Stomach (tissue), 8 donors: ENCODE measurements at regions not wholly inside any gene's neighbourhood (a gene's known extent, or its start where the extent isn't known, plus 50 kb on each side); places are given as distances from the start of the nearest gene placed in this dataset.

Experiments used
- DNase-seq, 2 donors: peaks; one replicate each; pipeline versions ENCODE4 v3.0.0 to v3.0.0-alpha.2; 2013 to 2019
- H3K27ac ChIP-seq, 5 donors: fragments of 200-600 bp in 4 of 5; sonication (generic) in 4 of 5; one replicate each; pipeline ENCODE4 v1.5.1; 2013 to 2019; ENCODE audit warnings: mild to moderate bottlenecking in 1 of 5, moderate library complexity in 1 of 5
- H3K27me3 ChIP-seq, 3 donors: fragments of 200-600 bp; sonication (generic); one replicate each; pipeline ENCODE4 v1.5.1; 2017 to 2019; ENCODE audit warnings: mixed run types in 1 of 3
- H3K36me3 ChIP-seq, 4 donors: fragments of 200-600 bp; sonication (generic); 1 replicate in 3 of 4; 2 replicates in 1 of 4; pipeline ENCODE4 v1.5.1; 2016 to 2019
- H3K4me1 ChIP-seq, 4 donors: fragments of 200-600 bp; sonication (generic); one replicate each; pipeline ENCODE4 v1.5.1; 2016 to 2019
- H3K4me3 ChIP-seq, 4 donors: fragments of 200-600 bp; sonication (generic) in 3 of 4; one replicate each; pipeline ENCODE4 v1.5.1; 2016 to 2019; ENCODE audit warnings: mild to moderate bottlenecking in 1 of 4
- H3K9me3 ChIP-seq, 4 donors: fragments of 200-600 bp; sonication (generic); one replicate each; pipeline ENCODE4 v1.5.1; 2016 to 2019
- EP300 ChIP-seq: sonication (generic); formaldehyde crosslinking; IDR thresholded peaks from one replicate; pipeline ENCODE4 v1.6.1; 2017; ENCODE audit warnings: antibody characterized with exemption
- POLR2A ChIP-seq, 4 donors: fragments of 450-650 bp; IDR thresholded peaks; one replicate each; pipeline ENCODE4 v1.6.1; 2016; ENCODE audit warnings: antibody characterized with exemption in 4 of 4, control low read depth in 2 of 4, mild to moderate bottlenecking in 1 of 4, moderate library complexity in 1 of 4
- POLR2AphosphoS5 ChIP-seq, 3 donors: sonication (generic); formaldehyde crosslinking; IDR thresholded peaks; one replicate each; pipeline ENCODE4 v1.6.1; 2016; ENCODE audit warnings: antibody characterized with exemption in 3 of 3
- WGBS, 5 donors: extraction: QIAGEN DNeasy Blood & Tissue Kit in 3 of 5; methylation state at CpG; one replicate each; pipeline versions ENCODE4 v1.1.5 to v1.1.7; 2013 to 2018; 5-methylcytosine and 5-hydroxymethylcytosine counted together
- intact Hi-C: fragments of 100-400 bp; cut with DNase I; formaldehyde crosslinking; loops from one replicate; pipeline ENCODE4 v1.15.1; 2023; ENCODE audit warnings: low total_unique reads
- TF ChIP-seq, protein P1 (sequence below), 7 experiments: fragments of 450-650 bp in 4 of 7; fragments of 200-600 bp in 3 of 7; sonication (generic) in 3 of 7; IDR thresholded peaks; one replicate each; pipeline ENCODE4 v1.5.1; 2016 to 2019; ENCODE audit warnings: antibody characterized with exemption in 7 of 7, control low read depth in 2 of 7, mild to moderate bottlenecking in 1 of 7
- donor health status: healthy with polysubstance abuse.
- donor health status: Bipolar disorder and iron deficiency.
- donor health status: healthy.

DNA sequence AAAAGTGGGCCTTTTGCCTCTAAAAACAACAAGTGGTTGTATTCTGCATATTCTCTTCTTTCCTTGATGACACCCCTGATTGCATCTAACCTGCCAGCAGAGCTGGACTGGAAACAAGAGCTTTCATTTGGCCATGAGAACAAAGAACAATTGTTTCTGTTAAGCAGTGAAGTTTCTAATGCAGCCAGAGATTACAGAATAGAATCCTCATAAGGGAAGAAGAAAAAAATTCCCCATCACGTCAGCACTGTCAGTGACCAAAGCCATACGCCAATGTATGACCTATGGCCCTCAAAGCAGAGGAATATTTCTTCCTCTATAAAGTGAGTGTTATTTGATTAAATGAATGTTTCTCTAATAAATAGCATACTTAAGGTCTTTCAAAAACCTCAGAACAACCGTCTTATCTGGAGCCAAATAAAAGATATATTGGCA, 529.1 kb upstream of the INTU start:
- intact Hi-C loops, result no loop called here
- Histone ChIP-seq H3K27me3 (no peaks in the 10 kb centered on the region), H3K36me3 (no peaks in the 10 kb centered on the region), H3K27ac (no peak overlapping the region), H3K9me3 (peaks cover 0 to 27% (median 6%) of the 10 kb centered on the region in 4 donors), H3K4me3 (no peak overlapping the region), H3K4me1 (no peaks in the 10 kb centered on the region)
- no peak for TF ChIP-seq POLR2AphosphoS5 (IDR thresholded peaks at IDR 0.05)
- no peak for TF ChIP-seq EP300
- TF ChIP-seq, protein P1, sequence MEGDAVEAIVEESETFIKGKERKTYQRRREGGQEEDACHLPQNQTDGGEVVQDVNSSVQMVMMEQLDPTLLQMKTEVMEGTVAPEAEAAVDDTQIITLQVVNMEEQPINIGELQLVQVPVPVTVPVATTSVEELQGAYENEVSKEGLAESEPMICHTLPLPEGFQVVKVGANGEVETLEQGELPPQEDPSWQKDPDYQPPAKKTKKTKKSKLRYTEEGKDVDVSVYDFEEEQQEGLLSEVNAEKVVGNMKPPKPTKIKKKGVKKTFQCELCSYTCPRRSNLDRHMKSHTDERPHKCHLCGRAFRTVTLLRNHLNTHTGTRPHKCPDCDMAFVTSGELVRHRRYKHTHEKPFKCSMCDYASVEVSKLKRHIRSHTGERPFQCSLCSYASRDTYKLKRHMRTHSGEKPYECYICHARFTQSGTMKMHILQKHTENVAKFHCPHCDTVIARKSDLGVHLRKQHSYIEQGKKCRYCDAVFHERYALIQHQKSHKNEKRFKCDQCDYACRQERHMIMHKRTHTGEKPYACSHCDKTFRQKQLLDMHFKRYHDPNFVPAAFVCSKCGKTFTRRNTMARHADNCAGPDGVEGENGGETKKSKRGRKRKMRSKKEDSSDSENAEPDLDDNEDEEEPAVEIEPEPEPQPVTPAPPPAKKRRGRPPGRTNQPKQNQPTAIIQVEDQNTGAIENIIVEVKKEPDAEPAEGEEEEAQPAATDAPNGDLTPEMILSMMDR (IDR thresholded peaks at IDR 0.05), result no peak
- TF ChIP-seq POLR2A (IDR thresholded peaks at IDR 0.05), result no peak
- peak in 1 of 2 donors; percentile 71 for DNase-seq
- 57 to 80% (median 67%) methylated on average over 3 of the region's 3 CpGs for WGBS, 5 donors

DNA sequence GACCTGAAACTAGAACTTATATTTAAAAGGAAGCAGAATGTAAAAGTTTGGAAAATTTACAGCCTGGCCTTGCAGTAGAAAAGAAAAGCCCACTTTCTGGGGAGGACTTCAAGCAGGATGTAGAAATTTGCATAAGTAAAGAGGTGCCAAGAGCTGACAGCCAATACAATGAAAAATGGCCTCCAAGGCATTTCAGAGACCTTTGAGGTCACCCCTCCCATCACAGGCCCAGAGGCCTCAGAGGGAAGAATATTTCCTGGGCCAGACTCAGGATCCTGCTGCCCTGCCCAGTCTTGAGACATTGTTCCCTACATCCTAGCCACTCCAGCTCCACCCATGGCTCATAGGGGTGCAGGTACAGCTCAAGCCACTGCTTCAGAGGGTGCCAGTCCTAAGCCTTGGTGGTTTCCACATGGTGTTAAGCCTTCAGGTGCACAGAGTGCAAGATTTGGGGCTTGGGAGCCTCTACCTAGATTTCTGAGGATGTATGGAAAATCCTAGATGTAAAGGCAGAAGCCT, 518.9 kb upstream of the INTU start:
- H3K36me3 ChIP-seq, result no peaks in the 10 kb centered on the region
- no peak for TF ChIP-seq EP300
- no peak for TF ChIP-seq POLR2AphosphoS5 (IDR thresholded peaks at IDR 0.05)
- TF ChIP-seq, protein P1 (IDR thresholded peaks at IDR 0.05), result no peak
- H3K4me3 ChIP-seq, result no peak overlapping the region
- H3K4me1 ChIP-seq, result no peaks in the 10 kb centered on the region
- DNase-seq, result no peak
- H3K27me3 ChIP-seq, result no peaks in the 10 kb centered on the region
- H3K27ac ChIP-seq, result no peak overlapping the region
- intact Hi-C loops, result no loop called here
- H3K9me3 ChIP-seq, result peaks cover 0 to 12% (median 6%) of the 10 kb centered on the region in 4 donors

DNA sequence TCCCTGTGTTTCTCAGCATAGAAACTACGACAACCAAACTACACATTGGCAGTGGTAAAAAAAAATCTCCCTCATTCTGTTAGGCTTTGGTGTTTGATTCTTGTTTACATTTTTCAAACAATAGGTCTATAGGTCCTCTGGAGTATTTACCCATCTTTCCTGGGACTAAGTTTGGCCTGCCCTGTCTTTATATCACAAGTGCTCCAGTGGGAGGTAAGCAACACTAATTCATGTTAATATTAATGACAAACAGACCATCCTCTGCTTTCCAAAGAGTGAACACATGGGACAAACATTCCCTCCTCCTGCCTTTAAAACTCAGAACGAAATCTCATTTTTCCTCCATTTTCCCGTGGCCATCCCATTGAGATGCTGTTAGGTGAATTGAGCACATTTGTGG, 514.1 kb upstream of the INTU start:
- H3K4me3 ChIP-seq, result no peak overlapping the region
- 44 to 65% (median 49%) methylated on average over 3 of the region's 3 CpGs for WGBS, 5 donors
- TF ChIP-seq POLR2A (IDR thresholded peaks at IDR 0.05), result no peak
- TF ChIP-seq, protein P1 (IDR thresholded peaks at IDR 0.05), result no peak
- no peak for TF ChIP-seq POLR2AphosphoS5 (IDR thresholded peaks at IDR 0.05)
- no peak for TF ChIP-seq EP300
- no peak for DNase-seq
- H3K9me3 ChIP-seq, result no peaks in the 10 kb centered on the region
- H3K27ac ChIP-seq, result no peak overlapping the region
- no peaks in the 10 kb centered on the region for H3K27me3 ChIP-seq
- no peaks in the 10 kb centered on the region for H3K36me3 ChIP-seq
- intact Hi-C loops, result no loop called here
- H3K4me1 ChIP-seq, result no peaks in the 10 kb centered on the region

DNA sequence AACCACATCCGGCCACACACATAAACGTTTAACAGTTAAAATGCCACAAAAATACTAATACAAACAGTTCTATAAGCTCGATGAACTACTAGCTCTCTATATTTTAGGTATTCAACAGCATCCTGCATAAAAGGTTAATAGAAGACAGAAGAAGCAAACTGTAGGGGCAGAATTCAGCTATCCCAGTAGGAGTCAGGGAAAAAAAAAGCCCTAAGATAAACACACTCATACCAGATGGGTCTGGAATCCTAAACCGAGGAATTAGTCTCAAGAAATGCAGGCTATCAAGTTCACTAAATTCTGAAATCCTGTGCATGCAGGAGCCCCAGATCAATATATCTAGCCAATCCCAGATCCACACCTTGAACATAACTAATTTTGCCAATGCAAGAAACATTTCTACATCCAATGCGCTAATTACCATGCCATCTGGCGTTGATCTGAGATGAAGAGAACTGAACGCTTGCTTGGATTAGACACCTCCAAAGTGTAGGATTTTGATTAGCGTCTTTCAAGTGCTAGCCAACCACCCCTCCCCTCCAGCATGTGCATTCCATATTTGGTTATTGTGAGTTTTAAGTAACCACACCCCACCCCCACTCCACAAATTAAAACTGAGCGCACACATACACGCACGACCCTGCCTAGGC, 512.2 kb upstream of the INTU start:
- DNase-seq, result no peak
- no peaks in the 10 kb centered on the region for H3K4me1 ChIP-seq
- no peaks in the 10 kb centered on the region for H3K9me3 ChIP-seq
- H3K4me3 ChIP-seq, result no peak overlapping the region
- H3K27ac ChIP-seq, result no peak overlapping the region
- no peaks in the 10 kb centered on the region for H3K27me3 ChIP-seq
- TF ChIP-seq EP300 (no peak), POLR2A (IDR thresholded peaks at IDR 0.05) (no peak), POLR2AphosphoS5 (IDR thresholded peaks at IDR 0.05) (no peak)
- TF ChIP-seq, protein P1 (IDR thresholded peaks at IDR 0.05), result no peak
- 79 to 84% (median 81%) methylated on average over 11 of the region's 11 CpGs for WGBS, 5 donors
- intact Hi-C loops, result no loop called here
- no peaks in the 10 kb centered on the region for H3K36me3 ChIP-seq
